Keratinocyte (primary cell): ENCODE measurements at regions not wholly inside any gene's neighbourhood (a gene's known extent, or its start where the extent isn't known, plus 50 kb on each side); places are given as distances from the start of the nearest gene placed in this dataset.

ENCODE experiments used
- CTCF ChIP-seq, 3 experiments: IDR thresholded peaks in 1 of 3; conservative IDR thresholded peaks in 1 of 3; optimal IDR thresholded peaks in 1 of 3; 2 replicates in 2 of 3; 3 replicates in 1 of 3; pipeline versions ENCODE3 to v1.5.1; 2011; ENCODE audit warnings: low read length in 3 of 3, mild to moderate bottlenecking in 3 of 3, moderate library complexity in 2 of 3, control low read depth in 1 of 3, inconsistent platforms in 1 of 3; ENCODE audit not compliant: insufficient read depth in 2 of 3; ENCODE audit errors: extremely low read depth in 1 of 3
- EZH2 ChIP-seq: IDR thresholded peaks from one replicate; pipeline ENCODE4 v1.6.1; 2012; ENCODE audit warnings: inconsistent platforms, mild to moderate bottlenecking, low read length, moderate library complexity

GRCh38 chr15:72861354-72861910 lies 77.9 kb upstream of the ADPGK start:
- TF ChIP-seq CTCF (optimal IDR thresholded peaks at IDR 0.05 in 1 of 3, IDR thresholded peaks at IDR 0.05 in 1 of 3, conservative IDR thresholded peaks at IDR 0.05 in 1 of 3; ENCODE audit: extremely low read depth in 1 of 3, insufficient read depth in 2 of 3, low read length in 3 of 3) = no peak
- TF ChIP-seq EZH2 = no peak
